Stimulated activated CD8-positive, alpha-beta memory T cell treated with anti-CD3 and anti-CD28 coated beads, Interleukin-15, amount 100 ng/mL, for 4 hours (primary cell): ENCODE measurements at regions not wholly inside any gene's neighbourhood (a gene's known extent, or its start where the extent isn't known, plus 50 kb on each side); places are given as distances from the start of the nearest gene placed in this dataset.
"Not testable (repeated sequence)": the region's sequence is repeated elsewhere in the genome, so short reads cannot be mapped to it uniquely, and the experiment has no call there.

Experiments used
- DNase-seq, 2 donors: peaks; one replicate each; pipeline ENCODE4 v3.0.0-alpha.2; 2020; ENCODE audit warnings: low read depth in 2 of 2

DNA sequence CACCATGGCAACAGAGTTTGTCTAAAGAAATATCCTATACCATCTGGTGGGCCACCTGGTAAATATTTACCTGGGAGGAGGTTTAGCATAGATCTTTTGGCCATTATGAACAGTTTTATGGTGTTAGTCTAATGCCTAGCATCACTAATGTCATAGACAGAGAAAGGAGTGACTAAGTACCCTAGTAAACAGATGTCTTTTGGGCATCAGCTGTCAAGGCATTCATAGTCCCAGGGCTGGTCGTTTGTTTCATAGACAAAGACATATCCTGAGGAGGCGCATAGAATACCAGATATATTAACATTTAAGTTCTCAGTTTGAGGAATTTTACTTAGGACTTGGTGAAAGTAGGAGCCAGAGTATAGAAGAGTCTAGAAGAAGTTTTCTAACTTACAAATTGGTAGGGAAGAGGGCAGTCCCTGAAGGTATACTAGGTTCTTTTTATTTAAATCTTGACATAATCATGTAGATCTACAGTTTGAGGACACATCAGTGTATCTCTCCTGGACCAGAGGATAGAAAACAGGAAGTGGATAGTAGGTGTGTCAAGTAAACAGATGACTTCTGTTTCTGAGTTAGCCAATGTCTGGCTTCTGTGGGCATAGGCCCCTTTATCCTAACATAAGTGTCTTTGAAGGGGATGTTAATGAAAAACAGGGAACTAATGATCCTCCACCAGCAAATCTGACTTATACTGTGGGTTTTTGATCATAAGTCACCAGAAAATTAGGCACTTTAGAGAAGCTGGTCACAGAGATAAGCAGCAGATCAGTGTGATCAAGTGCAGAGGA is 105.0 kb upstream of the PRSS3 start:
- no peak for DNase-seq

DNA sequence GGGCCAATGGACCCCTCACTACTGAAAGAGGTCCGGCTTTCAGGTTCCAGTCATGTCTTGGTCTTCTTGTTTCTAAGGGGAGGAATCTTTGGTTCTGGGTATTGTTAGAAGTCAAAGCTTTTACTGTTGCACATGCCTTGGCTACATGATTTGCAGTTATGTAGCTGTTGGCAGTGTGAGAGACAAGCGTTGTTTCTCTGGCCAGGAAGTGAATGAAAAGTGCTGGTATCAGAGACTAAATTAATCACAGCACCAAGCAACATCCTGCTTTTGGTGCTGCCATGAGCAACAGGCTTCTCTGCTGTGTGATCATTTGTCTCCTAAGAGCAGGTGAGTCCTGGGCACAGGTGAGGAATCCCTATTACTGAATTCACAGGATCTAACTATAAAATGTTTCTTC is 100.1 kb upstream of the PRSS3 start:
- no peak for DNase-seq

DNA sequence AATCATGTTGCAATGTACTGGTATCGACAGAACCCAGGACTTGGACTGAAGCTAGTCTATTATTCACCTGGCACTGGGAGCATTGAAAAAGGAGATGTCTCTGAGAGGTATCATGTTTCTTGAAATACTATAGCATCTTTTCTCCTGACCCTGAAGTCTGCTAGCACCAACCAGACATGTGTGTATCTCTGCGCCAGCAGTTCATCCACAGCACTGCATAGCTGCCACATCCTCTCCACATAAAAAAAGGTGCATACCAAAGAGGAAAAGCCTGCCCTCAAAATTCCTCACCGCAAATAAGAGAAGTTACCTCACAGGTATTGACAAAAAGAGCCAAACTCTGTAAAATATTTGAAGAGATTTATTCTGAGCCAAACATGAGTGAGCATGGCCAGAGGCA is 99.5 kb upstream of the PRSS3 start:
- DNase-seq, result no peak

DNA sequence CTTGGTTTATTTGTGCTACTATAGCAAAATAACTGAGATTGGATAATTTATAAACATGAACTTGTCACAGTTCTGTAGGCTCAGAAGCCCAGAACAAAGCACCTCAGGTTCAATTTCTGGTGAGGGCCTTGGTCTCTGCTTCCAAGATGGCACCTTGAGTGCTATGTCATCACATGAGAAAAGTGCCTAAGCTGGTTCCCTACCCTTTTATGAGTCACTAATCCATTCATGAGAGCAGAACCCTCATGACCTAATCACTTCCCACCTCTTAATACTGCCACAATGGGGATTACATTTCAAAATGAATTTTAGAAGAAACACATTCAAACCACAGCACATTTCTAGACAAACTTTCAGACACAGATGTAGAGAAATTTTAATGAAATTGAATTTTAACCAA is 98.2 kb upstream of the PRSS3 start:
- DNase-seq, result no peak

DNA sequence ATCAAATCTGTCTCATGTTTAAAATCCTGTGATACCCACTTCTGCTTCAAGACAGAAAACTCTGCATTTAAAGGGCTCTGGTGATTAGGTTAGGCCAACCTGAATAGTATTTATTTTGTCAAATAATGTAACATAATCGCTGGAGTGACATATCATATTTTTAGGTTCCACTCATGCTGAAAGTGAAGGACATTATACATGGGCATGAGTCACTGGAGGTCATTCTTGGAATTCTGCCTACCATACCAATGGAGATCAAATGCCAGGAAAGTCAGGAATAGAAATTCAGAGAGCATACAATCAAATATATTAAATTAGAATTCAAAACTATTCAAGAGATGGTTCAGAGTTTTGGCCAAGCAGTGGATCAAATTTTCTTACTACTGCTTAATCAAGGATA is 97.1 kb upstream of the PRSS3 start:
- DNase-seq, result no peak

DNA sequence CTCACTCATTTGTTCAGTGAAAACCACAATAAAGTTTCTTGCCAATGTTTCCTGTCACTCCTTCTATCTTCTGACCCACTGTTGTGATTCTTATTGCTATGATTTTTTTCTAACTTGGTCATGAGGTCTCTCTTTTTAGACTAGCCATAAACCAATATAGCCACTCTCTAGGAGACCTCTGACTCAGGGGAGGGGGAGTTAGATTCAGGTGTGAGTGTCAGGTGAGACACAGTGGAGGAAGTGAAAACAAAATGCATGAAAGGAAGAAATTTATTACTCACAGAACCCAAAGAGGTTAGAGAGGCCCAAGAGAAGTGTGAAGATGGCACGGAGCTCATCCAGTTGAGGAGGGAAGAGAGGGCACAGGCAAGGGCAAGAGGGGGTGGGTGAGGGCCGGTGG is 94.4 kb upstream of the PRSS3 start:
- DNase-seq, result not testable (repeated sequence)

DNA sequence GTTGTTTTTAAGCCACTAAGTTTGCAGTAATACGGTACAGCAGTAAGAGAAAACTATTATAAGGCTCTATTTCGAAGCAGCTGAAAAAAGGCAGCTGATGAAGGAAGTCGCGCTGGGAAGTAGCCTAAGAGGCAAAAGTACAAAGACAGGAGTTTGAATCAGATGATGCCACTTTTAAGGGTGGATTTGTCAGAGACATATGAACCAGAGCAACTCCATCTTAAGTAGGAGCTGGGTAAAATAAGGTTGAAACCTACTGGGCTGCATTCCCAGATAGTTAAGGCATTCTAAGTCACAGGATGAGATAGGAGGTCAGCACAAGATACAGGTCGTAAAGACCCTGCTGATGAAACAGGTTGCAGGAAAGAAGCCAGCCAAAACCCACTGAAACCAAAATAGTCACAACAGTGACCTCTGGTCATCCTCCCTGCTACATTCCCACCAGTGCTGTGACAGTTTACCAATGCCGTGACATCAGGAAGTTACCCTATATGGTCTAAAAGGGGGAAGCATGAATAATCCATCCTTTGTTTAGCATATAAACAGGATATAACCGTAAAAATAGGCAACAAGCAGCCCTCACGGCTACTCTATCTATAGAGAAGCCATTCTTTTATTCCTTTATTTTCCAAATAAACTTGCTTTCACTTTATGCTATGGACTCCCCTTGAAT is 91.8 kb upstream of the PRSS3 start:
- DNase-seq, result no peak

DNA sequence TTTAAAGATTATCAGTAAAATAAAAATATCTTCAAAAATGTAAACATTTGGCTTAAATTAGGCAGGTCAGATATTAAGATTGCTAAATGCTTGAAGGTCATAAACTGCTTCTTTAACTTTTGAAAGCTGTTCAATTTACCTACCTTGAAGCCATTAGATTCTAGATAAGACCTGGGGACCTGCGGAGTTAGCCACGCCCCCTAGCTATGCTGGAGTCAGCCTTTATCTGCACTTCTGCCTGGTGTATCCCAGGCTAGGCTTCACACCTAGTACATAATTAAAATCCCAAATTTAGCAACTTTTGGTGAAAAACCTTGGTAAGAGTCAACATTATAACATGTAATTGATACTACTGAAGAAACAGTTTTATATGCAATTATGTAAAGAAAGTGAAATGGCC is 89.9 kb upstream of the PRSS3 start:
- DNase-seq, result not testable (repeated sequence)

DNA sequence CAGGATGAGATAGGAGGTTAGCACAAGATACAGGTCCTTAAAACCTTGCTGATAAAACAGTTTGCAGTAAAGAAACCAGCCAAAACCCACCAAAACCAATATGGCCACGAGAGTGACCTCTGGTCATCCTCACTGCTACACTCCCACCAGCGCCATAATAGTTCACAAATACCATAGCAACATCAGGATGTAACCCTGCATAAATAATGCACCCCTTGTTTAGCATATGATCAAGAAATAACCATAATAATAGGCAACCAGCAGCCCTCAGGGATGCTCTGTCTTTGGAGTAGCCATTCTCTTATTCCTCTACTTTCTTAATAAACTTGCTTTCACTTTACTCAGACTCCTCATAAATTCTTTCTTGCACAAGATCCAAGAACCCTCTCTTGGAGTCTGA is 86.9 kb upstream of the PRSS3 start:
- DNase-seq, result no peak

DNA sequence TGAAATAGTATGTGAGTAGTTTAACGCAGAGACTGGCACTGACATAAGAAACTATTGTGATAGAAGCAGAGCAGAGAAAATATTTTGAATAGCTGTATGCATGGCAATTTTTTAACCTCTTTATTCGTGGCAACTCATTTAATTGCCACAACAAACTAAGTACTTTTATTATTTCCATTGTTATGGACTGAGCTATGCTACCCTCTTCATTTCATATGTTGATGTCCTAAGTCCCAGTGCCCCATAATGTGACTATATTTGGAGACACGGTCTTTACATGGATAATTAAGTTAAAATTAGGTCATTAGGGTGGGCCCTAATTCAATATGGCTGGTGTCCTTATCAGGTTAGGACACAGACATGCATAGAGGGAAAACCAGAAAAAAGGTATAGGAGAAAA is 86.1 kb upstream of the PRSS3 start:
- DNase-seq, result no peak

DNA sequence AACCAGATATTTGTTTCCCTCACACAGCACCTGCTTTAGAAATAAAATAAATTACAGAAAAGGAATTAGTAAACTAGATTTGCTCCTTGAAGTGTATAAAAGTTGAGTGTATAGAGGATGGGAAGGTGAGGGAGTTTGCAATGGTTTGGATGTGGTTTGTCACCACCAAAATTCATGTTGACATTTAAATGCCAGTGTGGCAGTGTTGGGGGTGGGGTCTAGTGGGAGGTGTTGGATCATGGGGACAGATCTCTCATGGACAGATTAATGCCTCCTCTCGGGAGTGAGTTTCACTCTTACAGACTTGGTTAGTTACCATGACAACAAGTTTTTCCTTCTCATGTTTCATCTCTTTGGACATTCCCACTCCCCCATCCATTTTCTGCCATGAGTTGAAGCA is 83.9 kb upstream of the PRSS3 start:
- DNase-seq, result not testable (repeated sequence)

DNA sequence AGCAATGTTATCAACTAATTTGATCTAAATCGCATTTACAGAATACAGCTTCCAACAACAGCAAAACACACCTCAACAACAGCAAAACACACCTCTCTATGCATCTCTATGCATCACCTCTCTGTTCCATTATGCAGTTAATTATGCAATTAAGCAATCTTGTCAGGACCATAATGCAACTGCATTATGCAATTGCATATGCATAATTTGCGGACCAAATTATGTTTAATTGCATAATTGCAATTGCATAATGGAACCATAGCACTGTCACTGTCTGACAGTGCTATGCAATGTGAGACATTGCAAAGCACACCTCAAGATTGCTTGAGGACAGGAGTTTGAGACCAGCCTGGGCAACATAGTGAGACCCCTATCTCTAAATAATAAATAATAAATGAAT is 80.4 kb upstream of the PRSS3 start:
- DNase-seq, result no peak

DNA sequence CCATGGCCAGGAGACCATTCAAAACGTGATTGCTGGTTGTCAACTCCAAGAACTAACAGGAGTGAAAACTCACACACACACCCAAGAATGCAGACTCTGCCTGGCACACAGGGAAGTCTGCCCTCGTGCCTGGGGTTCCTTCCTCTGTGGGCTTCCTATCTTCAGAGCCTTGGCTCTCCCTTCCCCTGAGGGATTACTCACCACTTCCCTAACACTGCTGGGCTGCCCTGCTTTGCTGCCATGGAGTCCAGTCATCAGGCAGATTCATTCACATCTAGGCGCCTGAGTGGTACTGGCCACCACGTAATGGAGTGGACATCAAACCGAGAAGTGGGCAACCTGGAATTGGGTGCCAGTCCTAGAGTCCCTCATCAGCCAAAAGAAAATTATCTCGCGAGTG is 76.4 kb upstream of the PRSS3 start:
- DNase-seq, result no peak

DNA sequence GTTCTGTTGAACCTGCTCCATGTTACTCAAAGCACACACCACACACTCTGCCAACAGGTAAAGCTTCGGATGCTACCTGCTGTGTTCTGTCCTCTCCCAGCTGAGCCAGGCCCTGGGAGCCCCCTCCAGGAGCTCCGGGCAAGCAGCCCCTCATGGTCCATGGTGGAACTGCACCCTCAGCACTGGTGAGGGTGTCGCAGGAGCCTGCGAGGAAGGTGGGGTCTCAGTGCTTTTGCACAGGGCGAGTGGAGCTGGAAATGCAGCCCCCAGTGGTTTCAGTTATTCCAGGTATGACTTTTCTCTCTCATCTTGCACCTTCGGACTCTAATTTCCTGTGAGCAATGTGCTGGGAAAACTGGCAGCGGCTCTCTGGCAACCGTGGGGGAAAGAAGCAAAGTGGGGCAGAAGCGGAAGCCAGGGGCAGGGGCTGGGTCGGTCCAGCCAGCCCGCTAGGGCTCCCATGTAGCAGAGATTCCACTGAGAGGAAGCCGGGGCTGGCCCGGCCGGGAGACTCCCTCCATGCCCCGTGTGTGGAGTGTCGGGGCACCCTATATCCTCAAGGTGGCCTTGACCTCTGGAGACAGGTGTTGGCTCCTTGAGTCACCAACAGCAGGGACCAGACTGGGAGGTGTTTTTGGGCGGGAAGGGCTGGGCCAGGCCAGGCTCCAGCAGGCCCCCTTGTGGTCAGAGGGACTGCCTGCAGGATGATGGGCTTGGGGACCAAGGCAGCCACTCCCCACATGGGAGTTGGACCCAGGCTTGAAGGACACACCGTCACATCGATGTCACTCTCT is 75.6 kb upstream of the PRSS3 start:
- DNase-seq, result no peak

DNA sequence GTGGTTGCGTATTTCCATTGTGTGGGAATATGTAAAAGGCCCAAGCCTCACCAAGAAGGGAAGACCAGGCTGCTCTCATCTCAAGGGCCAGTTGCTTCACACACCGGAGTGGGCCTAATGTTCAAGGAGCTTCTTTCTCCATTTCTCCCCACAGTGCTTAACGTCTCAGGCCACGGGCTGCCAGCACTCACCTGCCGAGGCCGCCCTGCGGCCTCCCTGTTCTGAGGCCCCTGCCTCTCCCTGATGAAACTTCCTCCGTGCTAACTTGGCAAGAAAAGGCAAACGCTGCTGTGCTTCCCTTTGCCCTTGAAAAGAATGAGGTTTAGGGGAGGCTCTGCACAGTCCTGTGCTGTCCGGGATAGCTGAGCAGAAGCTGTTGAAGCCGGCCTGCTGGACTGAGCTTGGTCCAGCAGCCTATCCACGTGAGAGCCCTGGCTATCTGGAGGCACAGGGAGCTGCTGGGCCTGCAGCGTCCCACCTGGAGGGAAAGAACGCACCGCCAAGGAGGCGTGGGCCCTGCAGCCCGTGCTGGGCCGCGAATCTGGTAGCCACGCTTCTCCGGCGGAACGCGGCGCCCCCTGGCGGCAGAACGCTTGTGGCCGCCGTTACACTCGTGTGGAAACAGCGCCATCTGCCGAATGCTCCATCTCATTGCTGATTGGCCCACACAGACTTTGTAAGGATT is 73.5 kb upstream of the PRSS3 start:
- DNase-seq, result peak; percentile 55

DNA sequence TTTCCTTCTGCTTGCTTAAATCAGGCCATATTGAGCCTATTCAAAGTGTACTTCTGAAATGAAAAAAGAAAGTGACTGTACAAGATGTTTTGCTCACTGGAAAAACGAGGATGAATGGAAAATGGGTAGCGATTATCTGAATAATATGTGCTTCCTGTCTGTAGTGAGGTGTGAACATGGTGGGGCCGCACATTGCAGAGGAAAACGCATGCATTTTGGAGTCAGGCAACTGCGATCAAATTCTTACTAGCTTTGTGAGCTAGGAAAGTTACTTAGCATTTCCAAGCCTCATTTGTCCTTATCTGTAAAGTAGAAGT is 73.0 kb upstream of the PRSS3 start:
- DNase-seq, result no peak

DNA sequence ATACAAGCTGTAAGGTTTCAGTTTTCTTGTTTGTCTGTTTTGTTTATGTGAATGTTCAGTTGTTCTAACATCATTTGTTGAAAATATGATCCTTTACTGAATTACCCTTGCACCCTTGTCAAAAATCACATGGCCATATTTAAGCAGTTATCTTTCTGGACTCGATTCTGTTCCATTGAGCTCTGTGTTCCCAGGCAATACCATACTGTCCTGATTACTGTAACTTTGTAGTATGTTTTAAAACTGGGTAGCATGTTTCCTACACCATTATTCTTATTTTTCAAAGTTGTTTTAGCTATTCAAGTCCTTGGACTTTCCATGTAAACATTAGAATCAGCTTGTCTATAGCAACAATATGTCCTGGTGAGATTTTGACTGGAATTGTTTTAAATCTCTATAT is 66.7 kb upstream of the PRSS3 start:
- DNase-seq, result no peak

DNA sequence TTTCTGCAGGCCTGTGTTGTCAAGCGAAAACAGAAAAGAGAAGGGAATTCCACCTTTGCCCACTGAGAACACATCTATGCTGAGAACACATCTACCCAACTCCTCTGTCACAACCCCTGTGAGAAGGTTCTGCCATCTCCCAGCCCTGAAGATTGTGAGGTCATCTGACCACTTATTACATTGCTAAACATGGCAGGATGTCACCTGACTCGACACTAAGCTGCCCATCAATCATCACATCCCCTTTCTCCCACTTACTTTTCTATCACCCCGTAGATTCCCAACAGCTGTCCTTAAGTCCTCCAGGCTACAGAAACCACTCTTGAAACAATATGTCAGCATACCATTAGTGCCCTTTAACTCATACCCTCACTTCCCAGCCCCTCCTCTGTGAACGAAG is 64.2 kb upstream of the PRSS3 start:
- no peak for DNase-seq

DNA sequence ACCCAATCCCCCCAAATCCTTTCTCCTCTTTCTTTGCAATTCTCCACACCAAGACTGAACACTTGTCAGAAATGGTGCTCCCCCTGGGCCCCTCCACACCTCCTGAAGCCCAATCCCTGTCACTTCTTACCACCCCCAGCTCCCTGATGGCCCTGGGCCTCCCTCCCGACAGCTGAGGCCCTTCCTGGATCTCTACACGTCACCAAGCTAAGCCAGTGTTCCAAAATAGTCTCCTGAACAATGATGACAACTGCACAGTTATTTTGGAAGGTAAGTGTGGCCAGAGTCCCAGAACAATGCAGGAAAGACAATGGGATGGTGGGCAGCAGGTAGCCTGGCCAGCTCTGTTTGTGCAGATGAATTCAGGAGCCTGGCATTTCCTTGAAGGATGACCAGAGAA is 63.7 kb upstream of the PRSS3 start:
- no peak for DNase-seq

DNA sequence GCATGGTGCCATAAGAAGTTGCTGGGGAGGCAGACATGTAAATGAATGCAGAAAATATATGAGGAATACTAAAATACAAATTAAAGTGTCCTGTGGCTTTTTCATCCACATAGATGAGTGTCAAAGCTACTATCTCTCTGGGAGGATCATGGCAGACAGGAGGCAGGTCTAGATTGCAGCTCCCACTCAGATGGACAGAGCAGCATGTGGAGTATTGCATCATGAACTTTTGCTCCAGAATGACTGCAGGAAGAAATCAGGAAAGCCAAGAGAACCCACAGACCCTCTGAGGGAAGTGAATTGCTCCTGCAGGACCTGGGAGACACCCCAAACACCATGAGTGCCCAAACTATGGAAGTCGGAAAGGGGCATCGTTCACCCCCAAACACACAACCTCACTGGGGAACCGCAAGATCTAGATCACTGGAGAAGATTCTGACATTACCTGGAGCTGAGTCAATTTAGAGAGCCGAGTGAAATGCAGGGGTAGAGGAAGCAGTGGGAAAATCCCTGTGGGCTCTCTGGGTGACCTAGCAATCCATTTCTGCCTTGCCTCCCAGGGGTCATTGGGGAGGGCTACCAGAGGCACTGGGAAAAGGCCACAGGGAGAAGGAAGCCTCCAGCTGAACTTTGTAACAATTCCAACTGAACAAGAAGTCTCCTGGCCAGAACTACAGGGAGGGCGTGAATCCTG is 61.0 kb upstream of the PRSS3 start:
- not testable (repeated sequence) for DNase-seq

DNA sequence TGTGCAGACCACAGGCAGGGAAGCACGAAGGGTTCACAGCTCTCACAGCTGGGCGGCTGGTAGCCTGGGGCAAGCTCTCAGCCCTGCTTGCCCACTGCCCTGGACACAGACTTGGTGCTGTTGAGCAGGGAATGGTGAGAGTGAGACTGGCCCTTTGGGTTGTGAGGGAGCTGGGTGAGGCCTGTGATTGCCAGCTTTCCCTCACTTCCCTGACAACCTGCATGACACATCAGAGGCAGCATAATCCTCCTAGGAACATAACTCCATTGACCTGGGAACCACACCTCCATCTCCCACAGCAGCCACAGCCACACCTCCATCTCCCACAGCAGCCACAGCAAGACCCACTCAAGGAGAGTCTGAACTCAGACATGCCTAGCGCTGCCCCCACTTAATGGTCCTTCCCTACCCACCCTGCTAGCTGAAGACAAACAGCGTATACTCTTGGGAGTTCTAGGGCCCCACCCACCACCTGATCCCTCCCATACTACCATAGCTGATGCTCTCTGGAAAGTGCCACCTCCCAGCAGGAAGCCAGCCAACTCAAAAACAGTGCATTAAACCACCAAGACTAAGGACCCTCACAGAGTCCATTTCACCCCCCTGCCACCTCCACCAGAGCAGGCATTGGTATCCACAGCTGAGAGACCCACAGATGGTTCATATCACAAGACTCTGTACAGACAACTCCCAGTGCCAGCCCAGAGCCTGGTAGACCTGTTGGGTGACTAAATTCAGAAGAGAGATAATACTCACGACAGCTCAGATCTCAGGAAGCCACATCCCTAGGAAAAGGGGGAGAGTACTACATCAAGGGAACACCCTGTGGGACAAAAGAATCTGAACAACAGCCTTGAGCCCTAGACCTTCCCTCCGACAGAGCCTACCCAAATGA is 60.2 kb upstream of the PRSS3 start:
- DNase-seq, result not testable (repeated sequence)
